ENCODE measurements at regions not wholly inside any gene's neighbourhood (a gene's known extent, or its start where the extent isn't known, plus 50 kb on each side); places are given as distances from the start of the nearest gene placed in this dataset.
A peak's percentile ranks its signal among the peaks of the same experiment; 100 is the strongest.
"Not testable (repeated sequence)": the region's sequence is repeated elsewhere in the genome, so short reads cannot be mapped to it uniquely, and the experiment has no call there.

- DNase-seq: no peak
These were observed 104.8 kb upstream of the LY86 start for GRCh38 chr6:6483733-6484132.

- no peak for DNase-seq
These were observed 103.8 kb upstream of the LY86 start for GRCh38 chr6:6484681-6485080.

- no peak for DNase-seq
These were observed 101.9 kb upstream of the LY86 start for GRCh38 chr6:6486595-6486994.

GRCh38 chr6:6491761-6492160 is 96.8 kb upstream of the LY86 start:
- no peak for DNase-seq

GRCh38 chr6:6492675-6493074 is 95.8 kb upstream of the LY86 start:
- no peak for DNase-seq

- DNase-seq: not testable (repeated sequence)
These were observed 94.4 kb upstream of the LY86 start for GRCh38 chr6:6494139-6494538.

GRCh38 chr6:6494677-6495076 is 93.8 kb upstream of the LY86 start:
- DNase-seq: peak; percentile 72

GRCh38 chr6:6495851-6496250 is 92.7 kb upstream of the LY86 start:
- peak; percentile 50 for DNase-seq

- no peak for DNase-seq
These were observed 91.0 kb upstream of the LY86 start for GRCh38 chr6:6497541-6497940.

- no peak for DNase-seq
These were observed 90.5 kb upstream of the LY86 start for GRCh38 chr6:6497976-6498375.

GRCh38 chr6:6503191-6503590 is 85.3 kb upstream of the LY86 start:
- DNase-seq: peak; percentile 44

- no peak for DNase-seq
These were observed 83.4 kb upstream of the LY86 start for GRCh38 chr6:6505111-6505510.

GRCh38 chr6:6508643-6509042 is 79.9 kb upstream of the LY86 start:
- DNase-seq: peak; percentile 64

GRCh38 chr6:6509284-6509683 is 79.2 kb upstream of the LY86 start:
- DNase-seq: peak; percentile 61

- DNase-seq: no peak
These were observed 75.8 kb upstream of the LY86 start for GRCh38 chr6:6512711-6513110.

GRCh38 chr6:6515691-6516607 is 72.6 kb upstream of the LY86 start:
- DNase-seq: peak; percentile 23

GRCh38 chr6:6516666-6517458 is 71.7 kb upstream of the LY86 start:
- peak; percentile 63 for DNase-seq

- DNase-seq: no peak
These were observed 69.7 kb upstream of the LY86 start for GRCh38 chr6:6518631-6519427.

GRCh38 chr6:6521961-6522482 is 66.5 kb upstream of the LY86 start:
- no peak for DNase-seq

- no peak for DNase-seq
These were observed 65.8 kb upstream of the LY86 start for GRCh38 chr6:6522709-6523108.

- no peak for DNase-seq
These were observed 63.6 kb upstream of the LY86 start for GRCh38 chr6:6524951-6525350.

- peak; percentile 46 for DNase-seq
These were observed 62.6 kb upstream of the LY86 start for GRCh38 chr6:6525933-6526332.

GRCh38 chr6:6529275-6529674 is 59.2 kb upstream of the LY86 start:
- DNase-seq: no peak
